ENCODE measurements at regions not wholly inside any gene's neighbourhood (a gene's known extent, or its start where the extent isn't known, plus 50 kb on each side); places are given as distances from the start of the nearest gene placed in this dataset.

- Histone ChIP-seq H3K9me3 (no peaks in the 10 kb centered on the region), H3K4me1 (no peaks in the 10 kb centered on the region), H3K27me3 (no peaks in the 10 kb centered on the region), H3K36me3 (no peaks in the 10 kb centered on the region), H3K27ac (no peak overlapping the region), H3K4me3 (no peak overlapping the region)
- intact Hi-C loops (cut with DNase I), result no loop called here
- TF ChIP-seq CTCF (IDR thresholded peaks at IDR 0.05), result no peak
- no peak for TF ChIP-seq POLR2A (IDR thresholded peaks at IDR 0.05)
- 58 to 76% methylated on average over 4 of the region's 4 CpGs for WGBS, 2 donors
- DNase-seq, result no peak
These were observed 99.0 kb upstream of the FBN2 start for GRCh38 chr5:128637031-128637430.

- Histone ChIP-seq H3K27ac (no peak overlapping the region), H3K27me3 (no peaks in the 10 kb centered on the region), H3K9me3 (no peaks in the 10 kb centered on the region), H3K36me3 (no peaks in the 10 kb centered on the region), H3K4me1 (no peaks in the 10 kb centered on the region), H3K4me3 (no peak overlapping the region)
- no peak for DNase-seq
- intact Hi-C loops (cut with DNase I), result no loop called here
- 83 to 85% methylated on average over 1 of the region's 1 CpG for WGBS, 2 donors
- no peak for TF ChIP-seq CTCF (IDR thresholded peaks at IDR 0.05)
- no peak for TF ChIP-seq POLR2A (IDR thresholded peaks at IDR 0.05)
These were observed 103.8 kb upstream of the FBN2 start for GRCh38 chr5:128641861-128642260.

- no peak overlapping the region for H3K27ac ChIP-seq
- no peak for TF ChIP-seq CTCF (IDR thresholded peaks at IDR 0.05)
- intact Hi-C loops (cut with DNase I), result no loop called here
- no peaks in the 10 kb centered on the region for H3K4me1 ChIP-seq
- no peaks in the 10 kb centered on the region for H3K36me3 ChIP-seq
- H3K9me3 ChIP-seq, result no peaks in the 10 kb centered on the region
- H3K4me3 ChIP-seq, result no peak overlapping the region
- 13 to 41% methylated on average over 4 of the region's 4 CpGs for WGBS, 2 donors
- no peaks in the 10 kb centered on the region for H3K27me3 ChIP-seq
- no peak for DNase-seq
These were observed 106.8 kb upstream of the FBN2 start for GRCh38 chr5:128644863-128645262.

GRCh38 chr5:128645581-128645980 is 107.5 kb upstream of the FBN2 start:
- WGBS, 2 donors, result 62 to 65% methylated on average over 1 of the region's 1 CpG
- no peaks in the 10 kb centered on the region for H3K4me1 ChIP-seq
- no peak overlapping the region for H3K27ac ChIP-seq
- intact Hi-C loops (cut with DNase I), result no loop called here
- no peaks in the 10 kb centered on the region for H3K9me3 ChIP-seq
- DNase-seq, result no peak
- no peak overlapping the region for H3K4me3 ChIP-seq
- no peaks in the 10 kb centered on the region for H3K27me3 ChIP-seq
- no peaks in the 10 kb centered on the region for H3K36me3 ChIP-seq
- TF ChIP-seq POLR2A (IDR thresholded peaks at IDR 0.05) (no peak), CTCF (IDR thresholded peaks at IDR 0.05) (no peak)

- no peaks in the 10 kb centered on the region for H3K27me3 ChIP-seq
- no peak overlapping the region for H3K27ac ChIP-seq
- no peak for DNase-seq
- TF ChIP-seq CTCF (IDR thresholded peaks at IDR 0.05), result no peak
- TF ChIP-seq POLR2A (IDR thresholded peaks at IDR 0.05), result no peak
- WGBS, 2 donors, result 64 to 75% methylated on average over 2 of the region's 2 CpGs
- intact Hi-C loops (cut with DNase I), result no loop called here
- no peaks in the 10 kb centered on the region for H3K4me1 ChIP-seq
- H3K4me3 ChIP-seq, result no peak overlapping the region
- H3K36me3 ChIP-seq, result no peaks in the 10 kb centered on the region
- H3K9me3 ChIP-seq, result no peaks in the 10 kb centered on the region
These were observed 108.1 kb upstream of the FBN2 start for GRCh38 chr5:128646176-128646575.

All from esophagus squamous epithelium (tissue), 5 donors.